GM12875 (cell line): ENCODE measurements at regions not wholly inside any gene's neighbourhood (a gene's known extent, or its start where the extent isn't known, plus 50 kb on each side); places are given as distances from the start of the nearest gene placed in this dataset.
"Not testable (repeated sequence)": the region's sequence is repeated elsewhere in the genome, so short reads cannot be mapped to it uniquely, and the experiment has no call there.

Source experiments
- H3K4me3 ChIP-seq: one replicate; pipeline ENCODE4 v1.5.1; 2011; ENCODE audit warnings: low read depth, low read length, control low read depth
- CTCF ChIP-seq: IDR thresholded peaks from 2 replicates; pipeline ENCODE4 v1.5.1; 2011; ENCODE audit warnings: low read depth, mild to moderate bottlenecking, control low read depth, inconsistent platforms, low read length, moderate library complexity, borderline replicate concordance; ENCODE audit not compliant: insufficient read depth

- TF ChIP-seq CTCF = no peak
- H3K4me3 ChIP-seq = no peak overlapping the region
Measured at GRCh38 chrX:3532581-3533085, 180.8 kb downstream of the PRKX start.

GRCh38 chrX:3531435-3531834 lies 182.0 kb downstream of the PRKX start:
- not testable (repeated sequence) for H3K4me3 ChIP-seq

GRCh38 chrX:3529466-3530010 lies 183.1 kb upstream of the MXRA5 start:
- TF ChIP-seq CTCF = no peak
- H3K4me3 ChIP-seq = no peak overlapping the region

- no peak for TF ChIP-seq CTCF
- no peak overlapping the region for H3K4me3 ChIP-seq
Measured at GRCh38 chrX:3527811-3528210, 181.4 kb upstream of the MXRA5 start.

- no peak for TF ChIP-seq CTCF
- H3K4me3 ChIP-seq = no peak overlapping the region
Measured at GRCh38 chrX:3527166-3527565, 180.7 kb upstream of the MXRA5 start.

- H3K4me3 ChIP-seq = no peak overlapping the region
- TF ChIP-seq CTCF = no peak
Measured at GRCh38 chrX:3526731-3527130, 180.3 kb upstream of the MXRA5 start.

- TF ChIP-seq CTCF = no peak
- H3K4me3 ChIP-seq = no peak overlapping the region
Measured at GRCh38 chrX:3526071-3526470, 179.6 kb upstream of the MXRA5 start.
